Sciatic nerve (tissue), 2 donors: ENCODE measurements at regions not wholly inside any gene's neighbourhood (a gene's known extent, or its start where the extent isn't known, plus 50 kb on each side); places are given as distances from the start of the nearest gene placed in this dataset.

Experiments
- ATAC-seq: fragments of 200-7000 bp; cut with Tn5 transposase; one replicate; pipeline ENCODE4 v1.9.1; 2020; ENCODE audit warnings: mild to moderate bottlenecking, moderate library complexity
- DNase-seq: peaks from one replicate; pipeline ENCODE4 v3.0.0-alpha.2; 2020; ENCODE audit warnings: low spot score
- intact Hi-C: fragments of 100-400 bp; cut with DNase I; formaldehyde crosslinking; loops from one replicate; pipeline ENCODE4 v1.14.2; 2022
- donor health status: DM: no; HTN: no; CAD: no.
- donor health status: DM: no; HTN: no; CAD: no.

GRCh38 chrX:42943051-42943974 is 165.3 kb upstream of the PPP1R2C start:
- no peak for DNase-seq
- intact Hi-C loops, result no loop called here
- no peak for ATAC-seq

GRCh38 chrX:42944381-42944998 is 166.5 kb upstream of the PPP1R2C start:
- no peak for ATAC-seq
- no peak for DNase-seq
- intact Hi-C loops, result no loop called here

GRCh38 chrX:42946544-42947194 is 168.7 kb upstream of the PPP1R2C start:
- intact Hi-C loops, result no loop called here
- ATAC-seq (no peak), DNase-seq (no peak)

GRCh38 chrX:42948723-42949657 is 171.0 kb upstream of the PPP1R2C start:
- DNase-seq (no peak), ATAC-seq (no peak)
- intact Hi-C loops, result no loop called here

GRCh38 chrX:42951747-42952146 is 173.8 kb upstream of the PPP1R2C start:
- intact Hi-C loops, result no loop called here

GRCh38 chrX:42952621-42953020 is 174.7 kb upstream of the PPP1R2C start:
- ATAC-seq (no peak), DNase-seq (no peak)
- intact Hi-C loops, result no loop called here

More at GRCh38 chrX:42951747-42952146, 173.8 kb upstream of the PPP1R2C start:
- no peak for ATAC-seq
- no peak for DNase-seq

- intact Hi-C loops, result no loop called here
- ATAC-seq, result no peak
- DNase-seq, result no peak
Observed at GRCh38 chrX:42954880-42955279, 176.9 kb upstream of the PPP1R2C start.

- intact Hi-C loops, result no loop called here
- DNase-seq (no peak), ATAC-seq (no peak)
Observed at GRCh38 chrX:42955349-42955748, 177.4 kb upstream of the PPP1R2C start.

GRCh38 chrX:42967681-42968300 is 189.8 kb upstream of the PPP1R2C start:
- DNase-seq, result no peak
- ATAC-seq, result no peak
- intact Hi-C loops, result no loop called here

GRCh38 chrX:42973321-42973720 is 195.4 kb upstream of the PPP1R2C start:
- no peak for DNase-seq
- ATAC-seq, result no peak
- intact Hi-C loops, result no loop called here

GRCh38 chrX:42975906-42976305 is 197.9 kb upstream of the PPP1R2C start:
- DNase-seq (no peak), ATAC-seq (no peak)
- intact Hi-C loops, result no loop called here

- intact Hi-C loops, result no loop called here
- ATAC-seq (no peak), DNase-seq (no peak)
Observed at GRCh38 chrX:42976746-42977366, 198.9 kb upstream of the PPP1R2C start.

GRCh38 chrX:42978655-42979379 is 200.9 kb upstream of the PPP1R2C start:
- ATAC-seq (no peak), DNase-seq (no peak)
- intact Hi-C loops, result no loop called here

- ATAC-seq, result no peak
- no peak for DNase-seq
- intact Hi-C loops, result no loop called here
Observed at GRCh38 chrX:42988700-42989099, 210.7 kb upstream of the PPP1R2C start.

GRCh38 chrX:42992199-42992943 is 214.4 kb upstream of the PPP1R2C start:
- intact Hi-C loops, result no loop called here
- ATAC-seq (no peak), DNase-seq (no peak)

- intact Hi-C loops, result no loop called here
- ATAC-seq, result no peak
Observed at GRCh38 chrX:42996861-42997260, 218.9 kb upstream of the PPP1R2C start.

GRCh38 chrX:43000121-43000520 is 222.2 kb upstream of the PPP1R2C start:
- DNase-seq (no peak), ATAC-seq (no peak)
- intact Hi-C loops, result no loop called here

More at GRCh38 chrX:42996861-42997260, 218.9 kb upstream of the PPP1R2C start:
- no peak for DNase-seq
